Gastroesophageal sphincter (tissue), 4 donors: ENCODE measurements at regions not wholly inside any gene's neighbourhood (a gene's known extent, or its start where the extent isn't known, plus 50 kb on each side); places are given as distances from the start of the nearest gene placed in this dataset.

Source experiments
- ATAC-seq: fragments of 150-250 bp; one replicate; pipeline ENCODE4 v1.9.1; 2016; ENCODE audit warnings: mild to moderate bottlenecking, moderate library complexity
- H3K27ac ChIP-seq, 4 donors: fragments of 200-600 bp; sonication (generic) in 3 of 4; 1 replicate in 3 of 4; 2 replicates in 1 of 4; pipeline ENCODE4 v1.5.1; 2016 to 2019
- H3K27me3 ChIP-seq: fragments of 200-600 bp; sonication (generic); one replicate; pipeline ENCODE4 v1.5.1; 2019
- H3K36me3 ChIP-seq, 2 donors: fragments of 200-600 bp; sonication (generic); one replicate each; pipeline ENCODE4 v1.5.1; 2019; ENCODE audit warnings: control low read depth in 1 of 2
- H3K4me1 ChIP-seq, 3 donors: fragments of 200-600 bp; sonication (generic); 1 replicate in 2 of 3; 2 replicates in 1 of 3; pipeline ENCODE4 v1.5.1; 2016 to 2019; ENCODE audit warnings: control low read depth in 2 of 3
- H3K4me3 ChIP-seq, 2 donors: fragments of 200-600 bp; sonication (generic); one replicate each; pipeline ENCODE4 v1.5.1; 2019; ENCODE audit warnings: mild to moderate bottlenecking in 1 of 2, moderate library complexity in 1 of 2
- H3K9me3 ChIP-seq, 3 donors: fragments of 200-600 bp; sonication (generic); one replicate each; pipeline ENCODE4 v1.5.1; 2017 to 2019; ENCODE audit warnings: control low read depth in 2 of 3
- CTCF ChIP-seq, 4 experiments: fragments of 200-600 bp in 2 of 4; fragments of 450-650 bp in 2 of 4; sonication (generic) in 1 of 4; IDR thresholded peaks; one replicate each; pipeline ENCODE4 v1.5.1; 2017 to 2019; ENCODE audit warnings: antibody characterized with exemption in 4 of 4, mild to moderate bottlenecking in 2 of 4, moderate library complexity in 2 of 4
- EP300 ChIP-seq: sonication (generic); formaldehyde crosslinking; IDR thresholded peaks from one replicate; pipeline ENCODE4 v1.6.1; 2017; ENCODE audit warnings: antibody characterized with exemption, mild to moderate bottlenecking
- POLR2A ChIP-seq, 2 donors: fragments of 450-650 bp; IDR thresholded peaks; one replicate each; pipeline ENCODE4 v1.6.1; 2017; ENCODE audit warnings: antibody characterized with exemption in 2 of 2, mild to moderate bottlenecking in 2 of 2, moderate library complexity in 1 of 2
- POLR2AphosphoS5 ChIP-seq: sonication (generic); formaldehyde crosslinking; IDR thresholded peaks from one replicate; pipeline ENCODE4 v1.6.1; 2017; ENCODE audit warnings: antibody characterized with exemption
- WGBS, 2 donors: methylation state at CpG; one replicate each; pipeline ENCODE4 v1.1.5; 2018; ENCODE audit warnings: low coverage in 1 of 2; 5-methylcytosine and 5-hydroxymethylcytosine counted together

DNA sequence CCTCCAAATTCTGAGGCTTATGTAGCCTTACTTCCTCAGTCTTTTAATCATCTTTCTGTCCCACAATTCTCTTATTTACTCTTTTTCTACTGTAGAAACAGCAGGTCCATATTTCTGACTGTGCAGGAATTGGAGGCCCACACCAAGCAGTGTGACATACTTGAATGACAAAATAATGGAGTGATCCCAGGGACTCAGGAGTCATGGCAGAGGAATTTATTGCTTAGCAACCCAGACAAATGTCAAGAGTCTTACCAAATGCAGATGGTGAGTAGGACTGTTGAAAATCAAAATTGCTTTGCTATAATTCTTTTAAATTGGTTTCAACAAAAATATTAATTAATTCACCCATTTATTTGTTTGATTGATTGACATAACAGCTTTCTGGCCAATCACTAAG lies 59.9 kb downstream of the HTR1B start:
- Histone ChIP-seq H3K4me3 (no peak overlapping the region), H3K27ac (no peak overlapping the region), H3K36me3 (no peaks in the 10 kb centered on the region), H3K27me3 (no peaks in the 10 kb centered on the region), H3K9me3 (no peaks in the 10 kb centered on the region), H3K4me1 (no peaks in the 10 kb centered on the region)
- TF ChIP-seq POLR2AphosphoS5 (no peak), EP300 (no peak), POLR2A (IDR thresholded peaks at IDR 0.05) (no peak), CTCF (IDR thresholded peaks at IDR 0.05) (no peak)
- ATAC-seq = no peak

DNA sequence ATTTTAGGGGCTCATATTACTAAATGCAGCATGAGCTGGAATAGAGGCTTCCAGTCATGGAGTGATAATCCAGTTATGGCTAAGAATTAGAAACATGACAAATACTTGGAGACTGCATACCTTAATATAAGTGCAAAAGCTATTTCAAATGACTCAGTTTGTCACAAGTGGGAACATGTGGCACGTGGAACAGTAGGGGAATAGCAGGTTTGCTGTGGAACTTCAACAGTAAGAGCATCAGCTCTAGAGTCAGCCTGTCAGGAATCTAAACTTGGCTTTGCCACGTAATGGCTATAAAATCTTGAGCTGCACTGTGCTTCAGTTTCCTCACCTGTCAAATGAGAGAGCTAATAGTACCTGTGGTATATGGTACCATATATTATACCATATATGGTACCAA lies 62.1 kb downstream of the HTR1B start:
- H3K4me3 ChIP-seq = no peak overlapping the region
- no peaks in the 10 kb centered on the region for H3K9me3 ChIP-seq
- H3K4me1 ChIP-seq = no peaks in the 10 kb centered on the region
- no peak for ATAC-seq
- no peaks in the 10 kb centered on the region for H3K36me3 ChIP-seq
- 73 to 93% methylated on average over 2 of the region's 2 CpGs for WGBS, 2 donors
- TF ChIP-seq POLR2AphosphoS5 (no peak), EP300 (no peak), POLR2A (IDR thresholded peaks at IDR 0.05) (no peak), CTCF (IDR thresholded peaks at IDR 0.05) (no peak)
- H3K27me3 ChIP-seq = no peaks in the 10 kb centered on the region
- no peak overlapping the region for H3K27ac ChIP-seq

- H3K27ac ChIP-seq = no peak overlapping the region
- TF ChIP-seq CTCF (IDR thresholded peaks at IDR 0.05) = no peak
- no peak for TF ChIP-seq EP300
- WGBS, 2 donors = 55 to 57% methylated on average over 1 of the region's 1 CpG
- H3K9me3 ChIP-seq = no peaks in the 10 kb centered on the region
- no peaks in the 10 kb centered on the region for H3K36me3 ChIP-seq
- no peaks in the 10 kb centered on the region for H3K4me1 ChIP-seq
- no peaks in the 10 kb centered on the region for H3K27me3 ChIP-seq
- no peak overlapping the region for H3K4me3 ChIP-seq
- ATAC-seq = no peak
These were observed 65.7 kb downstream of the HTR1B start for GRCh38 chr6:77397561-77397960.

- no peak overlapping the region for H3K27ac ChIP-seq
- no peaks in the 10 kb centered on the region for H3K27me3 ChIP-seq
- no peaks in the 10 kb centered on the region for H3K4me1 ChIP-seq
- no peak for ATAC-seq
- H3K4me3 ChIP-seq = no peak overlapping the region
- H3K36me3 ChIP-seq = no peaks in the 10 kb centered on the region
- no peaks in the 10 kb centered on the region for H3K9me3 ChIP-seq
- TF ChIP-seq EP300 = no peak
- TF ChIP-seq POLR2AphosphoS5 = no peak
- TF ChIP-seq CTCF (IDR thresholded peaks at IDR 0.05) = no peak
- no peak for TF ChIP-seq POLR2A (IDR thresholded peaks at IDR 0.05)
These were observed 73.9 kb downstream of the HTR1B start for GRCh38 chr6:77389402-77389801.

- 24 to 65% methylated on average over 2 of the region's 2 CpGs for WGBS, 2 donors
- TF ChIP-seq POLR2A (IDR thresholded peaks at IDR 0.05) (no peak), EP300 (no peak), POLR2AphosphoS5 (no peak), CTCF (IDR thresholded peaks at IDR 0.05) (no peak)
These were observed 80.3 kb downstream of the HTR1B start for GRCh38 chr6:77383026-77383425.

More at GRCh38 chr6:77383026-77383425, 80.3 kb downstream of the HTR1B start:
- Histone ChIP-seq H3K36me3 (no peaks in the 10 kb centered on the region), H3K4me3 (no peak overlapping the region), H3K27me3 (no peaks in the 10 kb centered on the region), H3K4me1 (no peaks in the 10 kb centered on the region), H3K27ac (no peak overlapping the region), H3K9me3 (no peaks in the 10 kb centered on the region)
- ATAC-seq = no peak
